CD4-positive, alpha-beta memory T cell (primary cell): ENCODE measurements at regions not wholly inside any gene's neighbourhood (a gene's known extent, or its start where the extent isn't known, plus 50 kb on each side); places are given as distances from the start of the nearest gene placed in this dataset.
"Not testable (repeated sequence)": the region's sequence is repeated elsewhere in the genome, so short reads cannot be mapped to it uniquely, and the experiment has no call there.

Source experiments
- CTCF ChIA-PET: fragments of 350-600 bp; sonication (Branson Sonifier 250); formaldehyde crosslinking; loops from one replicate; lab custom pipeline; 2021; ENCODE audit warnings: inconsistent platforms; ENCODE audit not compliant: partially characterized antibody; lab: Charles Lee
- POLR2A ChIA-PET: fragments of 350-600 bp; sonication (Branson Sonifier 250); formaldehyde crosslinking; loops from one replicate; lab custom pipeline; 2021; ENCODE audit not compliant: partially characterized antibody; lab: Charles Lee
- DNase-seq, 5 donors: peaks; one replicate each; pipeline versions ENCODE4 v3.0.0 to v3.0.0-alpha.2; 2020 to 2022; ENCODE audit warnings: mixed read lengths in 1 of 5
- H3K27ac ChIP-seq: one replicate; pipeline ENCODE4 v1.7.0; 2013; ENCODE audit warnings: low read depth, low read length
- H3K27me3 ChIP-seq: 2 replicates; pipeline ENCODE4 v1.7.0; 2013; ENCODE audit warnings: mild to moderate bottlenecking, low read length, moderate library complexity; ENCODE audit not compliant: insufficient read depth
- H3K36me3 ChIP-seq: 2 replicates; pipeline ENCODE4 v1.7.0; 2013; ENCODE audit warnings: mild to moderate bottlenecking, low read length, moderate library complexity; ENCODE audit not compliant: insufficient read depth
- H3K4me1 ChIP-seq: 2 replicates; pipeline ENCODE4 v1.7.0; 2013; ENCODE audit warnings: mild to moderate bottlenecking, low read length, moderate library complexity; ENCODE audit not compliant: insufficient read depth
- H3K4me3 ChIP-seq, 2 donors: one replicate each; pipeline ENCODE4 v1.7.0; 2013; ENCODE audit warnings: low read length in 2 of 2, mild to moderate bottlenecking in 1 of 2
- H3K9me3 ChIP-seq, 2 donors: one replicate each; pipeline ENCODE4 v1.7.0; 2013; ENCODE audit warnings: low read length in 2 of 2, control low read depth in 1 of 2; ENCODE audit not compliant: control insufficient read depth in 1 of 2
- H3K27ac Mint-ChIP-seq, 7 donors: one replicate each; pipeline ENCODE4 v1.8.0; 2020 to 2021; ENCODE audit warnings: mixed read lengths in 7 of 7, mild to moderate bottlenecking in 6 of 7, inconsistent platforms in 3 of 7, moderate library complexity in 3 of 7
- H3K27me3 Mint-ChIP-seq, 2 donors: one replicate each; pipeline ENCODE4 v1.8.0; 2020 to 2021; ENCODE audit warnings: mixed read lengths in 2 of 2
- H3K36me3 Mint-ChIP-seq, 2 donors: one replicate each; pipeline ENCODE4 v1.8.0; 2020 to 2021; ENCODE audit warnings: mixed read lengths in 2 of 2, inconsistent platforms in 1 of 2, mild to moderate bottlenecking in 1 of 2
- H3K4me1 Mint-ChIP-seq, 4 donors: one replicate each; pipeline ENCODE4 v1.8.0; 2020 to 2021; ENCODE audit warnings: mixed read lengths in 4 of 4, mild to moderate bottlenecking in 1 of 4
- H3K4me3 Mint-ChIP-seq, 8 donors: one replicate each; pipeline ENCODE4 v1.8.0; 2020 to 2021; ENCODE audit warnings: mixed read lengths in 8 of 8, mild to moderate bottlenecking in 7 of 8, moderate library complexity in 6 of 8, inconsistent platforms in 3 of 8
- H3K9me3 Mint-ChIP-seq, 8 donors: one replicate each; pipeline ENCODE4 v1.8.0; 2020 to 2021; ENCODE audit warnings: mixed read lengths in 8 of 8, mild to moderate bottlenecking in 5 of 8, inconsistent platforms in 3 of 8, moderate library complexity in 1 of 8
- intact Hi-C: fragments of 100-400 bp; cut with micrococcal nuclease; formaldehyde crosslinking; loops from one replicate; pipeline ENCODE4 v1.15.1; 2023

- POLR2A ChIA-PET = no interaction called here
- Mint-ChIP-seq H3K27ac (no peak overlapping the region), H3K4me1 (no peaks in the 10 kb centered on the region), H3K4me3 (no peak overlapping the region), H3K36me3 (no peaks in the 10 kb centered on the region), H3K27me3 (no peaks in the 10 kb centered on the region), H3K9me3 (peaks cover 0 to 5% (median 2%) of the 10 kb centered on the region in 8 donors)
- intact Hi-C loops = no loop called here
- Histone ChIP-seq H3K4me1 (no peaks in the 10 kb centered on the region), H3K9me3 (no peaks in the 10 kb centered on the region), H3K36me3 (no peaks in the 10 kb centered on the region), H3K27me3 (no peaks in the 10 kb centered on the region), H3K4me3 (no peak overlapping the region), H3K27ac (no peak overlapping the region)
- CTCF ChIA-PET = no interaction called here
- no peak for DNase-seq
These were observed 129.5 kb upstream of the MRPS30 start for GRCh38 chr5:44679214-44679613.

DNA sequence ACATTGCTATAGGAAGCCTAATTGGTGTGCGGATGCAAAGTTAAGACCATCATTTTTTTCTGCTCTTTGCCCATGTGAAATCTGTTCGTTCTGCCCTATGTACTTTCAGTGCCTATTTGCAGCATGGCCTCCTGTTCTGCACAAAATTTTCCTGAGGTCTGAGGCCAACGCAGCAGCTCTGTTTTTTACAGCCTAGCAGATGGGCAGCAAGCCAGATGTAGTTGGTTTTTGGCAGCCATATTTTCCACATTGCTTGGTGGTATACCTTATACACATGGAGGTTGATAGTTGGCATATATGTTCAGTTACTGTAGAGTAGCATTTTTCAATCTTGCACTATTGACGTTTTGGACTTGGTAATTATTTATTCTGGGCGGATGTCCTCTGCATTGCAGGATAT is 133.5 kb upstream of the MRPS30 start:
- Histone ChIP-seq H3K36me3 (no peaks in the 10 kb centered on the region), H3K4me1 (no peaks in the 10 kb centered on the region), H3K4me3 (no peak overlapping the region), H3K27ac (no peak overlapping the region), H3K9me3 (no peaks in the 10 kb centered on the region), H3K27me3 (no peaks in the 10 kb centered on the region)
- Mint-ChIP-seq H3K4me3 (no peak overlapping the region), H3K27me3 (no peaks in the 10 kb centered on the region), H3K36me3 (no peaks in the 10 kb centered on the region), H3K27ac (no peak overlapping the region), H3K9me3 (peaks cover 0 to 14% (median 3%) of the 10 kb centered on the region in 8 donors), H3K4me1 (no peaks in the 10 kb centered on the region)
- POLR2A ChIA-PET = no interaction called here
- intact Hi-C loops = no loop called here
- CTCF ChIA-PET = no interaction called here
- DNase-seq = no peak

- ChIA-PET POLR2A (no interaction called here), CTCF (no interaction called here)
- Histone ChIP-seq H3K27me3 (no peaks in the 10 kb centered on the region), H3K36me3 (no peaks in the 10 kb centered on the region), H3K4me1 (no peaks in the 10 kb centered on the region), H3K4me3 (no peak overlapping the region), H3K9me3 (no peaks in the 10 kb centered on the region), H3K27ac (no peak overlapping the region)
- no peaks in the 10 kb centered on the region for H3K36me3 Mint-ChIP-seq
- no peaks in the 10 kb centered on the region for H3K4me1 Mint-ChIP-seq
- peaks cover 0 to 20% (median 4%) of the 10 kb centered on the region in 8 donors for H3K9me3 Mint-ChIP-seq
- no peak for DNase-seq
- no peak overlapping the region for H3K27ac Mint-ChIP-seq
- no peak overlapping the region for H3K4me3 Mint-ChIP-seq
- intact Hi-C loops = no loop called here
- H3K27me3 Mint-ChIP-seq = no peaks in the 10 kb centered on the region
These were observed 134.3 kb upstream of the MRPS30 start for GRCh38 chr5:44674461-44674860.

GRCh38 chr5:44668471-44668870 is 140.3 kb upstream of the MRPS30 start:
- POLR2A ChIA-PET, H3K27me3 Mint-ChIP-seq, H3K4me3 ChIP-seq, H3K27ac Mint-ChIP-seq, H3K36me3 ChIP-seq, H3K4me1 ChIP-seq, CTCF ChIA-PET, DNase-seq, H3K27ac ChIP-seq, H3K36me3 Mint-ChIP-seq, H3K27me3 ChIP-seq, H3K4me1 Mint-ChIP-seq, intact Hi-C loops, H3K4me3 Mint-ChIP-seq, H3K9me3 ChIP-seq: not testable (repeated sequence)
- H3K9me3 Mint-ChIP-seq = peaks cover 2 to 27% (median 10%) of the 10 kb centered on the region in 8 donors

GRCh38 chr5:44665101-44665701 is 143.5 kb upstream of the MRPS30 start:
- POLR2A ChIA-PET = no interaction called here
- Histone ChIP-seq H3K4me3 (no peak overlapping the region), H3K27me3 (no peaks in the 10 kb centered on the region), H3K27ac (no peak overlapping the region), H3K9me3 (no peaks in the 10 kb centered on the region), H3K36me3 (no peaks in the 10 kb centered on the region), H3K4me1 (no peaks in the 10 kb centered on the region)
- Mint-ChIP-seq H3K4me3 (no peak overlapping the region), H3K9me3 (peaks cover 2 to 31% (median 9%) of the 10 kb centered on the region in 8 donors), H3K36me3 (no peaks in the 10 kb centered on the region), H3K27ac (no peak overlapping the region), H3K4me1 (no peaks in the 10 kb centered on the region), H3K27me3 (no peaks in the 10 kb centered on the region)
- intact Hi-C loops = no loop called here
- no peak for DNase-seq
- CTCF ChIA-PET = no interaction called here

GRCh38 chr5:44664711-44665100 is 144.0 kb upstream of the MRPS30 start:
- H3K36me3 Mint-ChIP-seq = no peaks in the 10 kb centered on the region
- ChIA-PET POLR2A (no interaction called here), CTCF (no interaction called here)
- Histone ChIP-seq H3K27me3 (no peaks in the 10 kb centered on the region), H3K4me3 (no peak overlapping the region), H3K9me3 (no peaks in the 10 kb centered on the region), H3K27ac (no peak overlapping the region), H3K4me1 (no peaks in the 10 kb centered on the region), H3K36me3 (no peaks in the 10 kb centered on the region)
- H3K4me3 Mint-ChIP-seq = no peak overlapping the region
- peaks cover 2 to 27% (median 7%) of the 10 kb centered on the region in 8 donors for H3K9me3 Mint-ChIP-seq
- H3K27me3 Mint-ChIP-seq = no peaks in the 10 kb centered on the region
- no peak overlapping the region for H3K27ac Mint-ChIP-seq
- no peaks in the 10 kb centered on the region for H3K4me1 Mint-ChIP-seq
- intact Hi-C loops = no loop called here
- DNase-seq = no peak

GRCh38 chr5:44663991-44664710 is 144.6 kb upstream of the MRPS30 start:
- Mint-ChIP-seq H3K4me1 (no peaks in the 10 kb centered on the region), H3K4me3 (no peak overlapping the region), H3K27me3 (no peaks in the 10 kb centered on the region), H3K27ac (no peak overlapping the region), H3K9me3 (peaks cover 2 to 26% (median 6%) of the 10 kb centered on the region in 8 donors), H3K36me3 (no peaks in the 10 kb centered on the region)
- Histone ChIP-seq H3K27ac (no peak overlapping the region), H3K9me3 (no peaks in the 10 kb centered on the region), H3K27me3 (no peaks in the 10 kb centered on the region), H3K4me1 (no peaks in the 10 kb centered on the region), H3K4me3 (no peak overlapping the region), H3K36me3 (no peaks in the 10 kb centered on the region)
- CTCF ChIA-PET = no interaction called here
- POLR2A ChIA-PET = no interaction called here
- no peak for DNase-seq
- intact Hi-C loops = no loop called here
